Thyroid gland (tissue), 4 donors: ENCODE measurements at regions not wholly inside any gene's neighbourhood (a gene's known extent, or its start where the extent isn't known, plus 50 kb on each side); places are given as distances from the start of the nearest gene placed in this dataset.

Experiments used
- DNase-seq, 2 donors: peaks; one replicate each; pipeline ENCODE4 v3.0.0-alpha.2; 2019
- H3K27ac ChIP-seq, 3 donors: fragments of 200-600 bp; sonication (generic); 1 replicate in 2 of 3; 2 replicates in 1 of 3; pipeline ENCODE4 v1.5.1; 2016 to 2019; ENCODE audit warnings: mild to moderate bottlenecking in 1 of 3, moderate library complexity in 1 of 3
- H3K27me3 ChIP-seq: fragments of 200-600 bp; sonication (generic); one replicate; pipeline ENCODE4 v1.5.1; 2019
- H3K36me3 ChIP-seq, 2 donors: fragments of 200-600 bp; sonication (generic); one replicate each; pipeline ENCODE4 v1.5.1; 2016 to 2019
- H3K4me1 ChIP-seq, 2 donors: fragments of 200-600 bp; sonication (generic); one replicate each; pipeline ENCODE4 v1.5.1; 2017 to 2019
- H3K4me3 ChIP-seq, 3 donors: fragments of 200-600 bp; sonication (generic); replicated peaks in 1 of 3; 1 replicate in 2 of 3; 2 replicates in 1 of 3; pipeline ENCODE4 v1.5.1; 2016; ENCODE audit warnings: mild to moderate bottlenecking in 1 of 3
- H3K9me3 ChIP-seq: fragments of 200-600 bp; sonication (generic); one replicate; pipeline ENCODE4 v1.5.1; 2017
- CTCF ChIP-seq, 6 experiments: fragments of 200-600 bp in 3 of 6; fragments of 450-650 bp in 3 of 6; sonication (generic) in 3 of 6; IDR thresholded peaks; one replicate each; pipeline ENCODE4 v1.5.1; 2016 to 2019; ENCODE audit warnings: antibody characterized with exemption in 6 of 6, mild to moderate bottlenecking in 2 of 6, inconsistent platforms in 1 of 6, moderate library complexity in 1 of 6
- POLR2A ChIP-seq, 2 donors: fragments of 450-650 bp; IDR thresholded peaks; one replicate each; pipeline ENCODE4 v1.6.1; 2017; ENCODE audit warnings: antibody characterized with exemption in 2 of 2, mild to moderate bottlenecking in 2 of 2, moderate library complexity in 1 of 2
- WGBS, 2 donors: methylation state at CpG; one replicate each; pipeline ENCODE4 v1.1.5; 2017; 5-methylcytosine and 5-hydroxymethylcytosine counted together
- intact Hi-C: fragments of 100-400 bp; cut with DNase I; formaldehyde crosslinking; loops from one replicate; pipeline ENCODE4 v1.15.1; 2023

DNA sequence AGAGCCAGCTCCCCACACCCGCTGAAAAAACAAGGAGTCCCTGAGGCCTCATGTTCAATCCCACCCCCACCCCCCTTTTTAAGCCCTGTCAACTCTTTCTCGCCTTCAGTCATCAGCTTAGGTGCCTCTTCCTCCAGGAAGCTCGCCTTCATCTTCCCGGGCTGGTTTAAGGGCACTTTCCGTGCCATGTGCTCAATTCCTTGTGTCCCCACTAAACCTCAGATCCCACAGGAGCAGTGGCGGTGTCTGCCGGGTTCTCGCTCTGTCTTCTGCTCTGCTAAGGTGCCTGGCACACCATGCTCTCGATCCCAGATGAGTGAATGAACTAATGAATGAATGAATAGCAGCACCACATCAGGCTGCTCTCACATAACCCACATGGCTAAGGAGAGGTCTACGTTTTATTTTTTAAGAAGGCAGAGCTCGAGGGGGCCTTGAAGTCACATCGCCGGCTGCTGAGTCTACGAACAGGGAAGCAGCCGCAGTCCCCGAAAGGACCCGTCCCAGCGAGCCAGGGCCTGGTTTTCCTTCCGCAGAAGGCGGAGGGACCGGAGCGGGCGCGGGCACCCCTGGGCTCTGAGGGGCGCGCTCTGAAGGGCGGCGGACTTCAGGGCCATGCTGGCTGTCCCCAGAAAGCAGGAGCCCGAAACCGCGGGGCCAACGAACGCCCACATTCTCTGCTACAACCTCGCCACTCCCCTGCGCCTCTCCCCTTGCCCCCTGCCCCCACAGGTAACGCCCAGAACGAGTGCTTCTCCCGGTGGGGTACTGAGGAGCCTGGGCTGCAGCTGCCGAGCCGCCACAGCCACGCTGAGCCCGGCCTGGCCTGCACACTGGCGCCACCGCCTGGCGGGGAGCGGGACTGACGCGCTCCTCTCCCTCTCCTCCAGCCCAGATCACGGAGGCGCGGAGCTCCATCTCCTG lies 73.4 kb upstream of the KCNMA1 start:
- no peak overlapping the region for H3K27ac ChIP-seq
- intact Hi-C loops, result no loop called here

DNA sequence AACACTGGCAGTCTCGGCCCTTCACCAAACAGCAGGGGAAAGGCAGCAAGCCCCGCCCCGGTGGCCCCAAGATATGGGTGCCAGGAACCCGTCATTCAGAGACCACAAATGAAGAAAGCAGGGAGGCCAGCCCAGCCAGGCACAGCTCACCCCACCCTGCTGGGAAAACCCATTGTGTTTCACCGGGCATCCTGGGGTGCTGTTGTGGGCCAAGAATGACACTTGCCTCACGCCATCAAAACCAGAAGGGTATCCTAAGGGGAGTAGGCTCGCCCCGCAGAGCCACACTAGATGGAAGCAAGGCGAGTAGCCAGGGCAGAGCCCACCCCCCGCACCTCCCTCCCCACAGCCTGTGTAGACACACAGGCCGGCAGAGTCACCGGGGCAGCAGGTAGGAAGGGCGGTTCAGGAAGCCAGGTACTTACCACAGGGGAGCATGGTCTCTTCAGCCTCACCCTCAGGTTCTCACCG lies 72.5 kb upstream of the KCNMA1 start:
- Histone ChIP-seq H3K27me3 (no peaks in the 10 kb centered on the region), H3K36me3 (no peaks in the 10 kb centered on the region), H3K27ac (no peak overlapping the region), H3K9me3 (no peaks in the 10 kb centered on the region), H3K4me3 (no peak overlapping the region), H3K4me1 (peaks cover 0 to 6% of the 10 kb centered on the region in 2 donors)
- WGBS, 2 donors, result 50 to 77% methylated on average over 2 to 11 of the region's 14 CpGs
- DNase-seq, result no peak
- intact Hi-C loops, result no loop called here
- no peak for TF ChIP-seq POLR2A (IDR thresholded peaks at IDR 0.05)

More for the DNA sequence above, 73.4 kb upstream of the KCNMA1 start:
- DNase-seq, result peak; percentile 70 to 73
- H3K4me3 ChIP-seq, result peak overlapping the region in 1 of 3 donors; percentile 28
- 26 to 27% methylated on average over 19 to 24 of the region's 51 CpGs for WGBS, 2 donors
- peaks cover 0 to 6% of the 10 kb centered on the region in 2 donors for H3K4me1 ChIP-seq
- H3K9me3 ChIP-seq, result no peaks in the 10 kb centered on the region
- no peak for TF ChIP-seq POLR2A (IDR thresholded peaks at IDR 0.05)
- peak; percentile 60 to 99 (median 94) for TF ChIP-seq CTCF (IDR thresholded peaks at IDR 0.05)
- H3K36me3 ChIP-seq, result no peaks in the 10 kb centered on the region
- no peaks in the 10 kb centered on the region for H3K27me3 ChIP-seq

DNA sequence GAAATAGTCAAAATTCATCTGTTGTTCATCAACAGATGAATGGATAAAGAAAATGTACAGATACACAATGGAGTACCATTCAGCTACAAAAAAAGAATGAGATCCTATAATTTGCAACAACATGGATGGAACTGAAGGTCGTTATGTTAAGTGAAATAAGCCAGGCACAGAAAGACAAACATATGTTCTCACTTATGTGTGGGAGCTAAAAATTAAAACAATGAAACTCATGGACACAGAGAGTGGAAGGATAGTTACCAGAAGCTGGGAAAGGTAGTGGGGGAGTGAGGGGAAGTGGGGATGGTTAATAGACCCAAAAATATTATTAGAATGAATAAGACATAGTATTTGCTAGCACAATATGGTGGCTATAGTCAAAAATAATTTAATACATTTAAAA lies 70.0 kb upstream of the KCNMA1 start:
- no peaks in the 10 kb centered on the region for H3K9me3 ChIP-seq
- no peak overlapping the region for H3K27ac ChIP-seq
- no peaks in the 10 kb centered on the region for H3K27me3 ChIP-seq
- intact Hi-C loops, result no loop called here
- TF ChIP-seq POLR2A (IDR thresholded peaks at IDR 0.05) (no peak), CTCF (IDR thresholded peaks at IDR 0.05) (no peak)
- DNase-seq, result no peak
- H3K4me1 ChIP-seq, result peaks cover 0 to 6% of the 10 kb centered on the region in 2 donors
- H3K36me3 ChIP-seq, result no peaks in the 10 kb centered on the region
- WGBS, 2 donors, result 25 to 71% methylated on average over 1 of the region's 1 CpG
- H3K4me3 ChIP-seq, result no peak overlapping the region

GRCh38 chr10:77702166-77702565 lies 64.6 kb upstream of the KCNMA1 start:
- H3K4me1 ChIP-seq, result no peaks in the 10 kb centered on the region
- no peak overlapping the region for H3K4me3 ChIP-seq
- H3K36me3 ChIP-seq, result no peaks in the 10 kb centered on the region
- intact Hi-C loops, result no loop called here
- no peak overlapping the region for H3K27ac ChIP-seq
- DNase-seq, result no peak
- WGBS, 2 donors, result 52 to 62% methylated on average over 3 of the region's 3 CpGs
- H3K27me3 ChIP-seq, result no peaks in the 10 kb centered on the region
- no peak for TF ChIP-seq POLR2A (IDR thresholded peaks at IDR 0.05)
- no peak for TF ChIP-seq CTCF (IDR thresholded peaks at IDR 0.05)
- H3K9me3 ChIP-seq, result no peaks in the 10 kb centered on the region

DNA sequence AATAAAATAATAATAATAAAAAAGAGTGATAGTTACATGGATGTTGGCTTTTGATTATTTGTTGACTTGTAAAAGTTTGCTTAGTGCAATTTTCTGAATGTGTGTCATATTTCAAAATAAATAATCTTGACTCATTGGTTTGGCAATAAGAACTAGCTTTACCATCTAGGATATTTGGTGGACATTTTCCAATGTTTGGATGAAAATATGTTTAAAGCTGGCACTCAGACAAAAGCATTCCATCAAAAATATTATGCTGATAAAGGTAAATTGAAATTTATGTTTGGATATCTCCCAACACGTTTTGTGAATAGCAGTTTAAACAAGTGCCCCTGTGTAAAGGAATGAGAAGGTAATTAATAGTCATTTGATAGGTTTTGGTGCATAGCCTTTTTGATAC lies 62.5 kb upstream of the KCNMA1 start:
- H3K4me1 ChIP-seq, result no peaks in the 10 kb centered on the region
- intact Hi-C loops, result no loop called here
- DNase-seq, result no peak
- 75 to 76% methylated on average over 1 of the region's 1 CpG for WGBS, 2 donors
- no peak overlapping the region for H3K4me3 ChIP-seq
- H3K27ac ChIP-seq, result no peak overlapping the region
- no peaks in the 10 kb centered on the region for H3K27me3 ChIP-seq
- H3K9me3 ChIP-seq, result no peaks in the 10 kb centered on the region
- TF ChIP-seq POLR2A (IDR thresholded peaks at IDR 0.05) (no peak), CTCF (IDR thresholded peaks at IDR 0.05) (no peak)
- H3K36me3 ChIP-seq, result no peaks in the 10 kb centered on the region
